Transverse colon (tissue), 4 donors: ENCODE measurements at regions not wholly inside any gene's neighbourhood (a gene's known extent, or its start where the extent isn't known, plus 50 kb on each side); places are given as distances from the start of the nearest gene placed in this dataset.

Experiments used
- DNase-seq: peaks from one replicate; pipeline ENCODE4 v3.0.0-alpha.2; 2019
- H3K27ac ChIP-seq, 4 donors: fragments of 200-600 bp; sonication (generic); 2 replicates each; pipeline ENCODE4 v1.5.1; 2016 to 2018; ENCODE audit warnings: inconsistent platforms in 4 of 4
- H3K27me3 ChIP-seq: fragments of 200-600 bp; sonication (generic); 2 replicates; pipeline ENCODE4 v1.5.1; 2017; ENCODE audit warnings: inconsistent platforms
- H3K36me3 ChIP-seq, 4 donors: fragments of 200-600 bp; sonication (generic); 2 replicates each; pipeline ENCODE4 v1.5.1; 2017 to 2019; ENCODE audit warnings: inconsistent platforms in 4 of 4
- H3K4me1 ChIP-seq, 4 donors: fragments of 200-600 bp; sonication (generic); 2 replicates each; pipeline ENCODE4 v1.5.1; 2017 to 2020; ENCODE audit warnings: inconsistent platforms in 4 of 4
- H3K4me3 ChIP-seq, 4 donors: fragments of 200-600 bp; sonication (generic); 1 replicate in 1 of 4; 2 replicates in 3 of 4; pipeline versions ENCODE4 v1.5.1 to v1.6.1; 2017 to 2019; ENCODE audit warnings: inconsistent platforms in 4 of 4
- H3K9me3 ChIP-seq, 2 donors: fragments of 200-600 bp; sonication (generic); 2 replicates each; pipeline ENCODE4 v1.5.1; 2017 to 2019; ENCODE audit warnings: inconsistent platforms in 2 of 2
- EP300 ChIP-seq: sonication (generic); formaldehyde crosslinking; IDR thresholded peaks from one replicate; pipeline ENCODE4 v1.6.1; 2017; ENCODE audit warnings: antibody characterized with exemption, low read depth
- POLR2A ChIP-seq: fragments of 450-650 bp; IDR thresholded peaks from one replicate; pipeline ENCODE4 v1.6.1; 2016; ENCODE audit warnings: antibody characterized with exemption, mild to moderate bottlenecking, moderate library complexity
- POLR2AphosphoS5 ChIP-seq, 3 donors: sonication (generic); formaldehyde crosslinking; IDR thresholded peaks; one replicate each; pipeline ENCODE4 v1.6.1; 2016; ENCODE audit warnings: antibody characterized with exemption in 3 of 3
- WGBS, 2 donors: methylation state at CpG; one replicate each; pipeline ENCODE4 v1.1.5; 2018; ENCODE audit warnings: low coverage in 1 of 2; 5-methylcytosine and 5-hydroxymethylcytosine counted together
- in situ Hi-C, 4 donors: fragments of 200-750 bp; cut with MboI; loops; one replicate each; pipeline versions ENCODE4 v1.15.0 to v1.15.1; 2017; ENCODE audit warnings: low sequenced_read_pairs in 3 of 4, low pct_ligation_motif_present in 1 of 4, low pct_unique_long_range_greater_than_20kb in 1 of 4
- intact Hi-C: fragments of 100-400 bp; cut with DNase I; formaldehyde crosslinking; loops from one replicate; pipeline ENCODE4 v1.15.1; 2023; ENCODE audit warnings: low total_unique reads
- TF ChIP-seq, protein P1 (sequence below), 5 experiments: fragments of 200-600 bp in 3 of 5; fragments of 450-650 bp in 2 of 5; sonication (generic) in 3 of 5; IDR thresholded peaks; 1 replicate in 2 of 5; 2 replicates in 3 of 5; pipeline ENCODE4 v1.5.1; 2016 to 2017; ENCODE audit warnings: antibody characterized with exemption in 5 of 5, inconsistent platforms in 3 of 5, mild to moderate bottlenecking in 2 of 5, moderate library complexity in 1 of 5

DNA sequence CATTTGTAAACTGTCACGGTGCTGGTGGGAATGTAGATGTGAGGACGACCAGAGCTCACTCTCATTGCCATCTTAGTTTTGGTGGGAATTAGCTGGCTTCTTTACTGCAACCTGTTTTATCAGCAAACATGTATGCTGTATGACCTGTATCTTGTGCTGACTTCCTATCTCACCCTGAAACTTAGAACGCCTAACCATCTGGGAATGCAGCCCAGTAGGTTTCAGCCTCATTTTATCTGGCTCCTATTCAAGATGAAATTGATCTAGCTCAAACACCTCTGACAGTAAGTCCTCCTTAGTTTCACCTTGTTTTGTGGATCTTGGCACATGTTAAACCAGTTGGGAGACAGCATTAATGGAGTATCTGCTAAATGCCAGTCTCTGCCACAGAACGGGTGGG is 174.6 kb downstream of the HLX start:
- no peaks in the 10 kb centered on the region for H3K36me3 ChIP-seq
- no peaks in the 10 kb centered on the region for H3K9me3 ChIP-seq
- TF ChIP-seq EP300 (no peak), POLR2AphosphoS5 (IDR thresholded peaks at IDR 0.05) (no peak), POLR2A (no peak)
- TF ChIP-seq, protein P1, sequence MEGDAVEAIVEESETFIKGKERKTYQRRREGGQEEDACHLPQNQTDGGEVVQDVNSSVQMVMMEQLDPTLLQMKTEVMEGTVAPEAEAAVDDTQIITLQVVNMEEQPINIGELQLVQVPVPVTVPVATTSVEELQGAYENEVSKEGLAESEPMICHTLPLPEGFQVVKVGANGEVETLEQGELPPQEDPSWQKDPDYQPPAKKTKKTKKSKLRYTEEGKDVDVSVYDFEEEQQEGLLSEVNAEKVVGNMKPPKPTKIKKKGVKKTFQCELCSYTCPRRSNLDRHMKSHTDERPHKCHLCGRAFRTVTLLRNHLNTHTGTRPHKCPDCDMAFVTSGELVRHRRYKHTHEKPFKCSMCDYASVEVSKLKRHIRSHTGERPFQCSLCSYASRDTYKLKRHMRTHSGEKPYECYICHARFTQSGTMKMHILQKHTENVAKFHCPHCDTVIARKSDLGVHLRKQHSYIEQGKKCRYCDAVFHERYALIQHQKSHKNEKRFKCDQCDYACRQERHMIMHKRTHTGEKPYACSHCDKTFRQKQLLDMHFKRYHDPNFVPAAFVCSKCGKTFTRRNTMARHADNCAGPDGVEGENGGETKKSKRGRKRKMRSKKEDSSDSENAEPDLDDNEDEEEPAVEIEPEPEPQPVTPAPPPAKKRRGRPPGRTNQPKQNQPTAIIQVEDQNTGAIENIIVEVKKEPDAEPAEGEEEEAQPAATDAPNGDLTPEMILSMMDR (IDR thresholded peaks at IDR 0.05), result no peak
- in situ Hi-C loops (no loop called here), intact Hi-C loops (no loop called here)
- no peak overlapping the region for H3K4me3 ChIP-seq
- H3K27me3 ChIP-seq, result no peaks in the 10 kb centered on the region
- no peaks in the 10 kb centered on the region for H3K4me1 ChIP-seq
- no peak for DNase-seq
- H3K27ac ChIP-seq, result no peak overlapping the region
- WGBS, 2 donors, result 71 to 100% methylated on average over 1 to 4 of the region's 4 CpGs

DNA sequence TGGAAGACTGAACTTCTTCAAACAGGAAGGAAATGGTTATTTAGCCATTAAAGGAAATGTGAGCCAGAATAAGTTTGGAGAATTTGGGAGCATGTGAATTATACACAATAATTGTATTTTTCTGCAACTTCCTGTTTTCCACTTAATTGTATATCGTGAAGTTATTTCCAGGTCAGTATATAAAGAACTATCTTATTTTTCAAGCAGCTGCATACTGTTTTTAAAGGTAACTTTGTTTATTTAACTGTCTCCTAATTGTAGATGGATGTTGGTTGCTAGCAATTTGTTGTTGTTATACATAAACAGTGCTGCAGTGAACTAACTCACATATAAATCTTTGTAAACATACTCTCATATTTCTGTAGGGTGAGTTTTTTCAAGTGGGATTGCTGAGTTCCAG is 180.3 kb downstream of the HLX start:
- in situ Hi-C loops, result no loop called here
- TF ChIP-seq POLR2AphosphoS5 (IDR thresholded peaks at IDR 0.05) (no peak), EP300 (no peak), POLR2A (no peak)
- TF ChIP-seq, protein P1 (IDR thresholded peaks at IDR 0.05), result no peak
- no peaks in the 10 kb centered on the region for H3K9me3 ChIP-seq
- H3K27me3 ChIP-seq, result no peaks in the 10 kb centered on the region
- H3K36me3 ChIP-seq, result no peaks in the 10 kb centered on the region
- no peak overlapping the region for H3K4me3 ChIP-seq
- H3K4me1 ChIP-seq, result no peaks in the 10 kb centered on the region
- no peak for DNase-seq
- H3K27ac ChIP-seq, result no peak overlapping the region
- WGBS, 2 donors, result 45 to 76% methylated on average over 1 of the region's 1 CpG
- intact Hi-C loops, result no loop called here

DNA sequence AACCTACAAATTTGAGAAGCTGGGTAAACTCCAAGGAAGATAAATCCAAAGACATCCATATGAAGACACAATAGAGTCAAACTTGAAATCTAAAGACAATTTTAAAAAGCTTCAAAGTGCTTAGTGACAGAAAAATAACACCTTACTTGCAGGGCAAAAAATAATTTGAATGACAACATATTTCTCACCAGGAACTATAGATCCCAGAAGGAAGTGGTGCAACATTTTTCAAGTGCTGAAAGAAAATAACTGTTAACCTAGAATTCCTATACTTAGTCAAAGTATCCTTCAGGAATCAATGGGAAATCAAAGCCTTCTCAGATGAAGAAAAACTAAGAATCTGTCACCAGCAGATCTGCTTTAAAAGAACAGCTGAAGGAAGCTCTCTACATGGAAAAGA is 184.4 kb downstream of the HLX start:
- Histone ChIP-seq H3K27me3 (no peaks in the 10 kb centered on the region), H3K27ac (no peak overlapping the region), H3K4me1 (peaks cover 0 to 3% (median 0%) of the 10 kb centered on the region in 4 donors), H3K9me3 (no peaks in the 10 kb centered on the region), H3K36me3 (no peaks in the 10 kb centered on the region), H3K4me3 (no peak overlapping the region)
- TF ChIP-seq POLR2A (no peak), POLR2AphosphoS5 (IDR thresholded peaks at IDR 0.05) (no peak), EP300 (no peak)
- TF ChIP-seq, protein P1 (IDR thresholded peaks at IDR 0.05), result no peak
- intact Hi-C loops (no loop called here), in situ Hi-C loops (no loop called here)
- no peak for DNase-seq

DNA sequence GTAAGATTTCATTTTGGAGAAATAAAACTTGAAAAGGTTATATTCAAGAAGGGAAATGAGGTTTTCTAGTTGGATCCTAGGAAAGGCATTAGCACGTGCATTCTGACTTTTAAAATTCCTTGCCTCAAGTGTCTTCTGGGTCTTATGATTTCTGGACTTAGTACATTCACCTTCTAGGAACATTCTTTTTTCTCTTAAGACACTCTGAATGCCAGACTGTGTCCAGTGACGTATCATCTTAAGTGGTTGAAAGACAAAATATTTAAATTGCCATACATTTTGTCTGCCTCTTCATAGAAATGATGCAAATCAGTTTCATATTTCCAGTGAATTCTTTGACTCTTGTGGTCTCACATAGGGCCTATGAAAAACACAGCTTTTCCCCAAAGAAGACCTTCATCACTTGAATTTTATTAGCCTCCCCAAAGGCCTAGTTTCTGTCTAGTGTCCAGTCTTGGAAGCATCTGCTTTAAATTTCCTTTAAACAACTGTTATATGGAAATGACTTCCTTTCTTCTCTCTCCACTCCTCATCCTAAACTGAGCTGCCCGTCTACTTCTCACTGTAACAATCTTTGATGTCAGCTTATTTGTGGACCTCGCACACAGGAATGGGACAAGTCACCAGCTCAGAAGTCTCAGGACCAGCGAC is 187.2 kb downstream of the HLX start:
- Histone ChIP-seq H3K36me3 (no peaks in the 10 kb centered on the region), H3K27me3 (no peaks in the 10 kb centered on the region), H3K27ac (no peak overlapping the region), H3K4me1 (peaks cover 0 to 3% (median 0%) of the 10 kb centered on the region in 4 donors), H3K9me3 (no peaks in the 10 kb centered on the region), H3K4me3 (no peak overlapping the region)
- no peak for DNase-seq
- TF ChIP-seq POLR2A (no peak), EP300 (no peak), POLR2AphosphoS5 (IDR thresholded peaks at IDR 0.05) (no peak)
- TF ChIP-seq, protein P1 (IDR thresholded peaks at IDR 0.05), result no peak
- WGBS, 2 donors, result 78 to 88% methylated on average over 5 of the region's 5 CpGs
- intact Hi-C loops, result no loop called here
- in situ Hi-C loops, result no loop called here
